DND-41 (cell line): ENCODE measurements at regions not wholly inside any gene's neighbourhood (a gene's known extent, or its start where the extent isn't known, plus 50 kb on each side); places are given as distances from the start of the nearest gene placed in this dataset.

Experiments
- ATAC-seq: fragments of 200-7000 bp; cut with Tn5 transposase; 3 replicates; pipeline ENCODE4 v1.9.1; 2021; ENCODE audit warnings: low read depth; ENCODE audit not compliant: insufficient read depth
- DNase-seq: peaks from one replicate; pipeline ENCODE4 v3.0.0-alpha.2; 2020
- H2AFZ ChIP-seq: 2 replicates; pipeline ENCODE4 v1.6.0; 2012; ENCODE audit warnings: low read depth, low read length
- H3K27ac ChIP-seq: 2 replicates; pipeline ENCODE4 v1.5.1; 2012; ENCODE audit warnings: low read length, inconsistent platforms
- H3K27me3 ChIP-seq: fragments of 200-600 bp; sonication (generic); 2 replicates; pipeline ENCODE4 v1.6.0; 2012; ENCODE audit warnings: low read length, mild to moderate bottlenecking, inconsistent platforms; ENCODE audit not compliant: insufficient read depth, poor library complexity
- H3K36me3 ChIP-seq: 2 replicates; pipeline ENCODE4 v1.5.1; 2012; ENCODE audit warnings: low read length, inconsistent platforms; ENCODE audit not compliant: insufficient read depth
- H3K4me1 ChIP-seq: 2 replicates; pipeline ENCODE4 v1.5.1; 2012; ENCODE audit warnings: mild to moderate bottlenecking, low read length; ENCODE audit not compliant: insufficient read depth
- H3K4me2 ChIP-seq: 2 replicates; pipeline ENCODE4 v1.6.0; 2012; ENCODE audit warnings: mild to moderate bottlenecking, moderate library complexity, low read length, inconsistent platforms; ENCODE audit not compliant: insufficient read depth
- H3K4me3 ChIP-seq, 2 experiments: fragments of 200-600 bp in 1 of 2; shearing (Covaris generic) in 1 of 2; 2 replicates each; pipeline ENCODE4 v1.5.1; 2012 to 2016; ENCODE audit warnings: inconsistent platforms in 2 of 2, low read length in 2 of 2, mild to moderate bottlenecking in 2 of 2, low read depth in 1 of 2, moderate library complexity in 1 of 2
- H3K79me2 ChIP-seq: 2 replicates; pipeline ENCODE4 v1.6.0; 2012; ENCODE audit warnings: low read length, inconsistent platforms; ENCODE audit not compliant: insufficient read depth
- H3K9ac ChIP-seq: 2 replicates; pipeline ENCODE4 v1.6.0; 2012; ENCODE audit warnings: low read depth, mild to moderate bottlenecking, inconsistent platforms, low read length, moderate library complexity
- H3K9me3 ChIP-seq: 2 replicates; pipeline ENCODE4 v1.5.1; 2012; ENCODE audit warnings: low read length, moderate library complexity, mild to moderate bottlenecking, inconsistent platforms; ENCODE audit not compliant: insufficient read depth, severe bottlenecking
- H4K20me1 ChIP-seq: 2 replicates; pipeline ENCODE4 v1.6.0; 2012; ENCODE audit warnings: low read length; ENCODE audit not compliant: insufficient read depth
- EZH2 ChIP-seq: IDR thresholded peaks from 3 replicates; pipeline ENCODE4 v1.6.1; 2012; ENCODE audit warnings: borderline replicate concordance, low read depth, mild to moderate bottlenecking, moderate library complexity, low read length, inconsistent platforms; ENCODE audit not compliant: severe bottlenecking
- TF ChIP-seq, protein P1 (sequence below): IDR thresholded peaks from 2 replicates; pipeline ENCODE4 v1.5.1; 2012; ENCODE audit warnings: borderline replicate concordance, low read length, moderate library complexity, mild to moderate bottlenecking; ENCODE audit not compliant: poor library complexity, severe bottlenecking; ENCODE audit errors: extremely low read depth

DNA sequence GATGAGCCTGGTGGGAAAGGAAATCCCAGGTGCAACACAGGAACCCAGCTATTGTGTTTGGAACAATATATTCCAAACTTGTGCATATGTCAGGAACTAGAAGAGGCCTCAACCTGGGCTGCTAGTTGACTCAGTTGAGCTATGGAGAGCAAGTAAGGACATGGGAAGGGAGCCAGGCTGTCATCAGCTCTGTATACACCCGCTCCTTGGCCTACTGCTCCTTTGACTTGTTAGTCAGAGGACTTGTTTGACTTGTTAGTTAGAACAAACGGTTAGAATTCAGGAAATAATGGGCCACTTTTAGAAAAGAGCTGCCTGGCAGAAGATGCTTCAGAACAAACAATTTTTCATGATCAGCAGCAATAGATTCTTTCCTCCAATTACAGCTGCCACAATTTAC is 76.4 kb downstream of the CBLL2 start:
- Histone ChIP-seq H3K9me3 (no peaks in the 10 kb centered on the region), H3K36me3 (no peaks in the 10 kb centered on the region), H2AFZ (no peak overlapping the region), H3K9ac (no peak overlapping the region), H3K4me2 (no peak overlapping the region), H3K4me3 (no peak overlapping the region), H3K27ac (no peak overlapping the region), H3K4me1 (no peaks in the 10 kb centered on the region), H3K27me3 (no peaks in the 10 kb centered on the region), H4K20me1 (no peaks in the 10 kb centered on the region), H3K79me2 (no peaks in the 10 kb centered on the region)
- TF ChIP-seq EZH2 = no peak
- TF ChIP-seq, protein P1, sequence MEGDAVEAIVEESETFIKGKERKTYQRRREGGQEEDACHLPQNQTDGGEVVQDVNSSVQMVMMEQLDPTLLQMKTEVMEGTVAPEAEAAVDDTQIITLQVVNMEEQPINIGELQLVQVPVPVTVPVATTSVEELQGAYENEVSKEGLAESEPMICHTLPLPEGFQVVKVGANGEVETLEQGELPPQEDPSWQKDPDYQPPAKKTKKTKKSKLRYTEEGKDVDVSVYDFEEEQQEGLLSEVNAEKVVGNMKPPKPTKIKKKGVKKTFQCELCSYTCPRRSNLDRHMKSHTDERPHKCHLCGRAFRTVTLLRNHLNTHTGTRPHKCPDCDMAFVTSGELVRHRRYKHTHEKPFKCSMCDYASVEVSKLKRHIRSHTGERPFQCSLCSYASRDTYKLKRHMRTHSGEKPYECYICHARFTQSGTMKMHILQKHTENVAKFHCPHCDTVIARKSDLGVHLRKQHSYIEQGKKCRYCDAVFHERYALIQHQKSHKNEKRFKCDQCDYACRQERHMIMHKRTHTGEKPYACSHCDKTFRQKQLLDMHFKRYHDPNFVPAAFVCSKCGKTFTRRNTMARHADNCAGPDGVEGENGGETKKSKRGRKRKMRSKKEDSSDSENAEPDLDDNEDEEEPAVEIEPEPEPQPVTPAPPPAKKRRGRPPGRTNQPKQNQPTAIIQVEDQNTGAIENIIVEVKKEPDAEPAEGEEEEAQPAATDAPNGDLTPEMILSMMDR = no peak
- DNase-seq (no peak), ATAC-seq (no peak)

GRCh38 chrX:22351076-22351475 is 78.4 kb downstream of the CBLL2 start:
- Histone ChIP-seq H3K79me2 (no peaks in the 10 kb centered on the region), H3K4me3 (no peak overlapping the region), H3K9ac (no peak overlapping the region), H3K4me2 (no peak overlapping the region), H2AFZ (no peak overlapping the region), H3K27me3 (no peaks in the 10 kb centered on the region), H3K4me1 (no peaks in the 10 kb centered on the region), H3K9me3 (no peaks in the 10 kb centered on the region), H4K20me1 (no peaks in the 10 kb centered on the region), H3K27ac (no peak overlapping the region), H3K36me3 (no peaks in the 10 kb centered on the region)
- ATAC-seq (no peak), DNase-seq (no peak)
- no peak for TF ChIP-seq EZH2
- TF ChIP-seq, protein P1 = no peak

- H4K20me1 ChIP-seq = no peaks in the 10 kb centered on the region
- H3K9me3 ChIP-seq = no peaks in the 10 kb centered on the region
- ATAC-seq = no peak
- no peaks in the 10 kb centered on the region for H3K79me2 ChIP-seq
- H3K27ac ChIP-seq = no peak overlapping the region
- no peak overlapping the region for H3K9ac ChIP-seq
- TF ChIP-seq, protein P1 = no peak
- no peak for TF ChIP-seq EZH2
- H3K27me3 ChIP-seq = no peaks in the 10 kb centered on the region
- H2AFZ ChIP-seq = no peak overlapping the region
- H3K4me1 ChIP-seq = no peaks in the 10 kb centered on the region
- DNase-seq = no peak
- H3K4me3 ChIP-seq = no peak overlapping the region
- H3K4me2 ChIP-seq = no peak overlapping the region
- no peaks in the 10 kb centered on the region for H3K36me3 ChIP-seq
Observed at GRCh38 chrX:22351966-22352365, 79.3 kb downstream of the CBLL2 start.

DNA sequence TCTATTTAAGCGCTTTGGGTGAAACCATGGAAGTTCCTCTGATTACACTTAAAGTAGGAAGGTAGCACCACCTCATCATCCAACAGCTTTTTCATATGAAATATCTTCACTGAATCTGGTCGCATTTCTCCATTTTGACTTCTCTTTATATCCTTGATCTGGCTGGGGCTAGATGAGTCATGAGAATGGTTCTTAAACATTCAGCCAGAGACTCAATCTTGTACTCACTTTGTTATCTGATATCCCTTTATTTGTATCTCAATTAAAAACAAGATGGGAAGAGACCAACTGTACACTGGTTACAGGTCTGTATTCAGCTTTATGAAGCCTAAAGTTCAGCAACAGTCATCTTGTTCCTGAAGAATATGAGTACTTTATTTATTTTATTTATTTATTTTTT is 84.9 kb downstream of the CBLL2 start:
- no peaks in the 10 kb centered on the region for H3K27me3 ChIP-seq
- no peak for ATAC-seq
- H3K9me3 ChIP-seq = no peaks in the 10 kb centered on the region
- TF ChIP-seq, protein P1 = no peak
- no peak for TF ChIP-seq EZH2
- H3K27ac ChIP-seq = no peak overlapping the region
- no peak overlapping the region for H3K4me3 ChIP-seq
- no peaks in the 10 kb centered on the region for H3K4me1 ChIP-seq
- H3K36me3 ChIP-seq = no peaks in the 10 kb centered on the region
- H3K9ac ChIP-seq = no peak overlapping the region
- H2AFZ ChIP-seq = no peak overlapping the region
- H3K79me2 ChIP-seq = no peaks in the 10 kb centered on the region
- no peaks in the 10 kb centered on the region for H4K20me1 ChIP-seq
- no peak overlapping the region for H3K4me2 ChIP-seq
- DNase-seq = no peak
